Ovary (tissue), 3 donors: ENCODE measurements at regions not wholly inside any gene's neighbourhood (a gene's known extent, or its start where the extent isn't known, plus 50 kb on each side); places are given as distances from the start of the nearest gene placed in this dataset.

ENCODE experiments used
- CTCF ChIP-seq, 3 donors: fragments of 450-650 bp in 2 of 3; fragments of 200-600 bp in 1 of 3; IDR thresholded peaks; one replicate each; pipeline versions ENCODE4 v1.5.1 to v1.8.0; 2016 to 2022; ENCODE audit warnings: antibody characterized with exemption in 3 of 3, mild to moderate bottlenecking in 1 of 3
- EP300 ChIP-seq: sonication (generic); formaldehyde crosslinking; IDR thresholded peaks from one replicate; pipeline ENCODE4 v1.6.1; 2017; ENCODE audit warnings: antibody characterized with exemption
- POLR2A ChIP-seq: fragments of 450-650 bp; IDR thresholded peaks from one replicate; pipeline ENCODE4 v1.6.1; 2017; ENCODE audit warnings: antibody characterized with exemption, mild to moderate bottlenecking, moderate library complexity
- donor health status: DM: no; HTN: no; CAD: no.

- TF ChIP-seq CTCF (IDR thresholded peaks at IDR 0.05) (no peak), EP300 (no peak), POLR2A (no peak)
Measured at GRCh38 chr7:121490309-121490708, 94.2 kb upstream of the FAM3C start.
